Neural progenitor cell (in vitro differentiated cells): ENCODE measurements at regions not wholly inside any gene's neighbourhood (a gene's known extent, or its start where the extent isn't known, plus 50 kb on each side); places are given as distances from the start of the nearest gene placed in this dataset.

ENCODE experiments used
- CTCF ChIP-seq: fragments of 200-600 bp; sonication (generic); IDR thresholded peaks from 2 replicates; pipeline ENCODE4 v1.5.1; 2017; ENCODE audit warnings: antibody characterized with exemption, mild to moderate bottlenecking
- EZH2 ChIP-seq: fragments of 200-600 bp; sonication (generic); IDR thresholded peaks from 2 replicates; pipeline ENCODE4 v1.6.1; 2017; ENCODE audit warnings: antibody characterized with exemption, mild to moderate bottlenecking, moderate library complexity
- EZH2phosphoT487 ChIP-seq: fragments of 200-600 bp; sonication (generic); IDR thresholded peaks from 2 replicates; pipeline ENCODE4 v1.6.1; 2017; ENCODE audit warnings: antibody characterized with exemption

GRCh38 chr1:221933814-221934213, 191.9 kb upstream of the DUSP10 start:
- TF ChIP-seq CTCF (no peak), EZH2 (no peak), EZH2phosphoT487 (no peak)
